Globus pallidus (tissue), 1 donor: ENCODE measurements at regions not wholly inside any gene's neighbourhood (a gene's known extent, or its start where the extent isn't known, plus 50 kb on each side); places are given as distances from the start of the nearest gene placed in this dataset.
"Not testable (repeated sequence)": the region's sequence is repeated elsewhere in the genome, so short reads cannot be mapped to it uniquely, and the experiment has no call there.

Experiments used
- DNase-seq: peaks from one replicate; pipeline ENCODE4 v3.0.0-alpha.2; 2015; ENCODE audit warnings: low spot score

DNA sequence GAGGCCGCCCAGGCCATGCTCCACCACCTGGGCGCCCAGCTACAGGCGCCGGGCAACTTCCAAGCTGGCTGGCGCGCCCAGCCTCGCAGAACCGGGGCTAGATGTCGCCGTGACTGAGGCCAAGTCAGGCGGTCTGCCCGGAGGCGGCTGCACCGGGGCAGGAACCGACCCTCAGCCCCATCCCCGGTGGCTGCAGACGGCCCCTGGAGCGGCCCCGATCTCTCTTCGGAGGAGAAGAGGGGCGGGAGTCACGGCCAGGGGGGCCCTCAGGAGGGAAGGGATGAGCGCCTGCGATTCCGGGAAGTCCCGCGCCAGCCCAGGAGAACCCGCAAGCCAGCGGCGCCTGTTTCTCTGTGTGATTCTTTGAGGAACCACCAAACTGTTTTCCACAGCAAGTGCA is 671.3 kb upstream of the DEFB115 start:
- DNase-seq: not testable (repeated sequence)

DNA sequence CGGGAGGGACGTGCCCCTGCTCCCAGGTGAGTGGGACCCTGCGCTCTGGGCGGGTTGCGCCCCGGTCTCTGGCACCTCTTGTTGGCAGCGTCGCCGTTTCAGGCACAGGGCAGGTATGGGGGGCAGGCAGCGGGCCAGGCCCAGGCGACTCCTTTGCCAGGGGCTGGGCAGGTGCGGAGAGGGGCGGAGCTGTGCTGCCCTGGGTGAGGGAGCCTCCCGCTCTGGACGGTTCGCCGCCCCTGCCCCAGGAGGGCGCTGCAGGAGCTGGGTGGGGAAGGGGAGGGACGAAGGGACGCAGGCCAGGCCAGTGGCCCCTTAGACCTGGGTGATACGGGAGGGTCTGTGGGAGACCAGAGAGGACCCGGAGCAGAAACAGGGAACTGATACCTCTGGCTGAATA is 663.9 kb upstream of the DEFB115 start:
- no peak for DNase-seq

DNA sequence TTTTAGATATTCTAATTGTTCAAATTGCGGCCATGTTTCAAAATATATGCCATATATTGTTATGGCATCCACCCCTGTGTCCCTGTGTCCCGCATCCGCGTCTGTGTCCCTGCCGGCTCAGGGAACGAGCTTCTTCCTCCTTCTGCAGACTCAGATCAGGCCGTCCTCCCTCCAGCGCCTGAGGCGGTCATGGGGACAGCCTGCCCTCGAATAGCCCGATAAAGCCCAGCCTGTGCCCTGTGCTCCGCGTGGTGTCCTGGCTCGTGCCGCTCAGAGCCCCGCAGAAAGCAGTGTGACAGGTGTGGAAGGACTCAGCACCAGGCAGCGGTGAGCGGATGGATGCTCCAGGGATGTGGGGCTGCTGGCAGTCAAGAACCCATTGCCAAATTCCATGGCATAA is 663.4 kb upstream of the DEFB115 start:
- DNase-seq: no peak

DNA sequence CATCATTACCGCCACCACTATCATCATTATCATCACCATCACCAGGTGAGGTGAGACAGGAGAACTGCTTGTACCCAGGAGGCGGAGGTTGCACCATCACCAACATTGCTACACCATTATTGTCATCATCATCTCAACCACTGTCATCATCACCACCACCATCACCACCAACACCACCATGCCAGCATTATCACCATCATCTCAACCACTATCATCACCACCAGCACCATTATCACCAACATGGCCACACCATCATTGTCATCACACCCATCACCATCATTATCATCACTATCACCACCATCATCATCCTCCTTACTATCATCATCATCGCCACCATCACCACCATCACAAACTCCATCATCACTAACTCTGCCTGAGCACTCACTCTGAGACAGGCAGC is 661.8 kb upstream of the DEFB115 start:
- DNase-seq: no peak

DNA sequence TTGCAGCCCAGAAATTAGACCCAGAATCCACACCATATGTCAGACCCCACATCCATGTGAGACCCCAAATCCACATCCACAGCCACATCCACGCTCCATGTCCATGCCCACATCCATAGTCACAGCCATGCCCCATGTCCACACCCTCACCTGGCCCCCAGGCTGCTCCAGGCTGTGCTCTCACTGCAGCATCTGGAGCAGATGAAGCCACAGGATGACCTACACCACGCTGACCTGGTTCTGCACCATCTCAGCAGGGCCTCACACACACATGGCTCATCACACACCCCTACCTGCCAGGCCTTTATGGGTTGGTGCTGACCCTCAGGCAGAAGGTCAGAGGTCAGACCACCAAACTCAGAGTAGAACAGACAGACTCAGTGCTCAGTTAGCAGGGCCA is 660.0 kb upstream of the DEFB115 start:
- DNase-seq: not testable (repeated sequence)

DNA sequence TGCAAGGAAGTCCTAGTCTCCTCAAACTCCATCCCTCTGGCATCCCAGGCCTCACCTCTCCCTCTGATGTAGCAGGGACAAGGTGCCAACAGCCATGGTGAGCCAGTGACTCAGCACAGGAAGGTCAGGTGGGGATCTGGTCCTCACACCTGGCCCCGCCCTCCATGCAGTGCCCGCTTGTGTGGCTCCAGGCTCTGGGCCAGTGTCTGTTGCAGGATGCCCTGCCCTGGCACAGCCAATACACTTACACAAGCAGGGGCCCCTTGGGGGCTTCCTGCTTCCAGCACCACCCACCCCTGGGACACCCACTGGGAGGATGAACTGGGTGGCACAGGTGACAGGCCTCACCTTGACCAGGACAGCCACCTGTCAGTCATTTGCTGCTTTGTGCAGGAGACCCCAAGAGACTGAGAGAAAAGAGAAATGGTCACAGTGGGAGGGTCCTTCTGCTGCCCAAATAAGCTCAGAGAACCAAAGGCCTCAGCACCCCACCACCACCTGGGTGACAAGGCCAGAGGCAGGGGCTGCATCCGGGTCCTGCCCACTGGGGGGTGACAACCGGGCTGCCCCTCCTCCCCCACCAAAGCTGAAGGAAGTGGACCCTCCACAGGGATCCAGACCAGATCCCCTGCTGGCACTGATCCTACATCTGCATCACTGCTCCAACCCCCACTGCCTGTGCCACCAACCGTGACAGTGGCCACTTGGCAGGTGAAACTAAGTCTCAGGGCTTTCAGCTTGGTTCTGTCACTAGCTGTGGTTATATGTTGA is 658.8 kb upstream of the DEFB115 start:
- no peak for DNase-seq

DNA sequence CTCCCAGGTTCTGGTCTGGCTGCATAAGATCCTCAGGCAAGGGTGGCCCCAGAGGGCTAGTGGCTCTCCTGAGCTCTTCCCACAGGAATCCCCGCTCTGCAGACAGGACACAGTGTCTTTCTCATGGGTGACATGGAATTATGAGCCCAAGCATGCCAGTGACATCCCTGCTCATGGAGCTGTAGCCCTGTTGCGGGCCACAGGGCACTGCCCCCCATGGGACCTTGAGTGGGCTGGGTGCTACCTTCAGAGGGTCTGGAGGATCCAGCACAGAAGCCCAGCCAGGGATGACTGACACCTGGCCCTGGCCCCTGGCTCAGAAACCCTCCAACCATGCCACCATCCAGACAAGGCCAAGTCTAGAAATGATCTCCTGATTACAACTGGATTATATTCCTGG is 657.5 kb upstream of the DEFB115 start:
- DNase-seq: no peak

DNA sequence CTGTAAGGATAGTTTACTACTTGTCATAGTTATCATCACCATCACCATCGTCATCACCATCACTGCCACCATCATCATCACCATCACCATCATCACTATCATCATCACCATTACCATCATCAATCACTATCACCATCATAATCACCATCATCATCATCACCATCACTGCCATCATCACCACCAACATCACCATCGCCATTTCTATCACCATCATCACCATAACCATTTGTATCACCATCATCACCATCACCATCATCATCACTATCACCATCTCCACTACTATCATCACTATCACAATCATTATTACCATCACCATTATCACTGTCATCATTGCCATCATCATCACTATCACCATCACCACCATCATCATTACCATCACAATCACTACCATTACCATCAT is 655.5 kb upstream of the DEFB115 start:
- DNase-seq: no peak

DNA sequence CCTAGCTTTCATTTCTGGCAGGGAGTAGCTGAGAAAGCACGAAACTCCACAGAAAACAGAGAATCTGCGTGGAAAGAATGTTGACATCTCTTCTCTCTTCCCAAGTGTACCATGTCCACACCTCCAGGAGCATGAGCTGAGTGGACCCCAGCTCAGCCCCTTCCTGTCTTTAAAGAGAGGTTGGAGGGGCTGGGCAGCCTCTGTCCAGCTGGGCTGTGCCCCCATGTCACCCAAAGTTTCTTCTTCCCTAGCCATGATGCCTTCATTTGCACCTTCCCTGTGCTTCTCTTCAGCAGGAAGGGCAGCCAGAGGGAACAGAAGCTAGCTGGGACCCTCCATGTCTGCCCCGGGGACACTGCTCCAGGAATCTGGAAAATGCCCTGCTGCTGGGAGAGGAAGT is 655.0 kb upstream of the DEFB115 start:
- DNase-seq: no peak

DNA sequence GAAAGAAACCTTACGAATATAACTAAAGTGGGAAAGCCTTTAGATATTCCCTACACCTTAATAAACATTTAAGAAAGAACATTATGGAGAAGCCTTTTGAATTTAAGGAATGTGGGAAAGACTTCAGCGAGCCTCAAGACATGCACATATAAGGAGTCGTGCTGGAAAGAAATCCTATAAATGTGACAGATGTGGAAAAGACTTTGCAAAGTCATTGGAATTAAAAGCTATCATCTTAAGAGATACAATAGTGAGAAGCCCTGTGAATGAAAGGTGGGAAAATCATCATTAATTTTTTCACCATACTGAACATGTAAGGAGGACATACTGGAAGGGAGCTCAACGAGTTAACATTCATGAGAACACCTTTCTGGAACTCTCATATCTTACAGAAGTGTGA is 650.5 kb upstream of the DEFB115 start:
- DNase-seq: no peak

DNA sequence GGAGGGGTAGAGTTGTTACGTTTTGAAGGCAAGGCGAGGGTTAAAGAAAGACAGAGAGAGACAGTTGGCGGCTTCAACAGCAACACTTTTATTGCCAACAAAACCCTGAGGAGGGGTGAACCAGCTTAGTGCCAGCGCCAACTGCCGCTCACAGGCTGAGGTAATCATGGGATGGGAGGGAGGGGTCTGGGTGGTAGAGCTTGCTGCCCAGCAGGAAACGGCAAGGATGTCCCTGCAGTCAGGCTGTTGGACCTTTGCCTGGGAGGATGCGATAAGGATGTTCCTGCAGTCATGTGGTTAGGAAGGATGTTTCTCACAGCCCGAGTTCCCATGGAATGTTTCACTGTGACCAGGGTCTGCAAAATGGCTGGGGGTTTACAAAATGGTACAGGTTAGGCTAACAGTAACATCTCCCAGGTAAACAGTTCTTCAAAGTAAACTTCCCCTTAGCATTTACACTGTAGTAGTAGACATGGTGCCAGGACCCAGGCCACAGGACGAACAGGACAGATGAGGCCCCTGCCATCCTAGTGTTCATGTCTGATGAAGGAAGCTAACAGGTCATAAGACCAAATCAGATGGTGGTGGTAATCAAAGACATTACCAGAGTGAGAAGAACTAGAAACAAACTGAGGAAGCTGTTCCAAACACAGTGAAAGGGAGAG is 647.3 kb upstream of the DEFB115 start:
- DNase-seq: no peak

DNA sequence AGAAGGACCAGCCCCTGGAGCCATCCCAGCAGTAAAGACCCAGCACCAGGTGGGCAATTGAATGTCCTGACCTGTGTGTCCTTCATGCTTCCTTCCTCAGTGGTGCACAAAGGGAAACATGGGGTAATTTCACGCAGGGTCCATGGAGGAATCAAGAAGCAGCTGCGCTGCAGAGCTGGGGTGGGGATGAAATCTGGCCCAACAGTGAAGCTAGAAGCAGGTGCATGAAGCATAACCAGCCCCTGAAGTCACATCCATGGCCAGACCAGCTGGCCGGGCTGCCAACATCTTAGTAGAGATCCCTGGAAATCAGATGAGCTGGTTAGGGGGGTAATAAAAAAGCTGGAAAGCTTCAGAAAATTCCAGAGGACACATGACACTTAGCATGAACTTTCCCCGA is 646.7 kb upstream of the DEFB115 start:
- DNase-seq: no peak

DNA sequence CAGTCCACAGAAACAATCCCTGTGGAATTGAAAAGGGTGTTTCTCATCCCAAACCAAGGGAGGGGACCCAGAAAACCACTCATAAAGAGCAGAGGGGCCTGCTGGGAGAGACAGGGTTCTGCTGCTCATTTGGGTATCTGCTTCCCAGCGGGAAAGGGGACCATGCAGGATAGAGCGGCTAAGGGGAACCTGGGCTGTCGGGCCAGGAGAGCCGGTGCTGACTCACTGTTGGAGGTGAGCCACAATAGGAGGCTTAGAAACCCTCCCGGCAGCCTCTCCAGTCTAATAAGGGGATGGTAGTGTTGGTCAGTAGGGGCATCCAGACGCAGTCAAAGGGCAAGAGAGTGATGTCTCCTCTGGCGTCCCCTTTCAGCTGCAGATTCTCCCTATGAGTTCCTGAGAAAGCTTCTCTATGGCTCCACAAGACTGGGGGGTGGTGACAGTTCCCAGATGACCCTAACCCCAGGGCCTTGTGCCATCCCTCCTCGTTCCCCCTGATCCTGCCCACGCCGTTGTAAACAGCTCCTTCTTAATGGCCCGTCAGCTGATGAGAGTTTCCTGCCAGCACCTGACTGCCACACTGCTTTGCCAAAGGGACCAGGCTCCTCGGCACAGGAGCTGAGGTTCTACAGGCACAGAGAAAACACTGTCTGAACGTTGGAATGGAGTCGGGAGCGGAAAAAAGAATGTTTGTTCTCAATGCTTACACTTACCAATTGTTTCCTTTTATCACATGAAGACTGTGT is 646.1 kb upstream of the DEFB115 start:
- DNase-seq: peak; percentile 42

DNA sequence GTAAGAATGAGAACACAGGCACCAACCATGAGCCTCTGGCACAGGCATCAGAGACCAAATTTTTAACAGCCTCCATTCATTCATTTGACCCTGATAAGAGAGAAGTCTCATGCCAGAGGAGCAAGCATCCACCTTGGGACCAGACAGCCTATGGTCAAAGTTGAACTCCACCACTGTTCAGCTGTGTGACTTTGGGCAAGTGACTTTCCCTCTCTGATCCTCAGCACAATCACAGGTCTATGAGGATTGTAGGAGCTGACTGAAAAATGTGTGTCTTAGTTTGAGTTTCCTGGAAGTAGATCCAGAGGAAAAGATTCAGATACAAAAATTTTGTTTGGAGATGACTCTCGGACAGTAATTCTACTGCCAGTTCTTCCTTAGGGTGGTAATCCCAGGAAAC is 645.1 kb upstream of the DEFB115 start:
- no peak for DNase-seq

DNA sequence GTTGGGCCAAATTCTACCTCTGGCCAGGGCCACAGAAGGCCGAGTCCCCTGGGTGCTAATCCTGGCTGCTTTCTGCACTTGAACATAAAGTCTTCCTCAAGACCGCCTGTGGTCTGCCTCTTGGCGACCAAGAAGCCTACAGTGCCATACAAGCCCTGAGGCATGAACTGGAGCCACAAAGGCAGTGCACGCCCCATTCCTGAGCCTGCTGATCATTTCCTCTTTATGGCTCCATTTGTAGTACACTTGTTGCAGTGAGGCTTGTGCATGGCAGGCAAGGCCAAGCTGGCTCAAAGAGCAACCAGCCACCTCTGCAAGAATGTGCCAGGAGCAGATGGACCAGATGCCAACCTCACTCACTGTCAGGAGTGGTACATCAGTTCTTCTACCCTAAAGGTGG is 636.1 kb upstream of the DEFB115 start:
- DNase-seq: not testable (repeated sequence)

DNA sequence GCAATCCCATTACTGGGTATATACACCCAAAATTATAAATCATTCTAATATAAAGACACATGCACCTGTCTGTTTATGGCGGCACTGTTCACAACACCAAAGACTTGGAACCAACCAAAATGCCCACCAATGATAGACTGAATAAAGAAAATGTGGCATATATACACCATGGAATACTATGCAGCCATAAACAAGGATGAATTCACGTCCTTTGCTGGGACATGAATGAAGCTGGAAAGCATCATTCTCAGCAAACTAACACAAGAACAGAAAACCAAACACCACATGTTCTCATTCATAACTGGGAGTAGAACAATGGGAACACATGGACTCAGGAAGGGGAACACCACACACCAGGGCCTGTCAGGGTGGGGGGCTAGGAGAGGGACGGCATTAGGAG is 633.2 kb upstream of the DEFB115 start:
- DNase-seq: not testable (repeated sequence)

DNA sequence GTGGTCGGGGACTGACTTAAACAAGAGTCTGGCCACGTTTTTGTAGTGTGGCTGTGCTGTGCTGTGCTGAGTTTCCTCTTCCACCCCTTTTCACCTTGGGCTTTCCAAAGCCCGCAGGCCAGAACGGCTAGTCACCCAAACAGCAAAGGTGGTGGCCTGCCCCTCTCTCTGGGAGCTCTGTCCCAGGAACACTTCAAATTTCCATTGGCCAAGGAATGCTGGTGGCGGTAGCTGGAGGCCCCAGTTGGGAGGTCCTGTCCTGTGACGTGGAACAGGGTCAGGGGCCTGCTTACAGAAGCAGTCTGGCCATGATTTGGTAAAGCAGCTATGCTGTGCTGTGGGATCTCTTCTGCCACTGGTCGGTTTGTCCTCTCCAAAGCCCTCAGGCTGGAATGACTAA is 628.1 kb upstream of the DEFB115 start:
- not testable (repeated sequence) for DNase-seq

DNA sequence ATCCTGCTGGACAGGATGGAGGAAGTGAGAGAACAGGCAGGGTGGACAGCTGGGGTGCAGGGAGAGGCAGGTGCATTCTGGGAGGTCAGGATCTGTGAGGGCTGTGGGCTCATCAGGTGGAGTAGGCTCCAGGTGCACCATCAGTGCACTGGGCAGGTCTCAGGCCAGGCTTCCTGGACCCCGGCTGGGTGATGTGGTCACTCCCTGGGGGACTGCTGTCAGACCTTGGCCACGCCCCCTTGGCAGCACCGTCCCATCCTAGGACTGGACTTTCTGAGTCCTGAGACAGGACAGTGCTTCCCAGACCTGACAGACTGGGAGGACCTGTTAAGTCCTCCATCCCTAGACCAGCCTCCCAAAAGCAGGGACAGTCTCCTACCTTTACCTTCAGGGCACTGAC is 626.7 kb upstream of the DEFB115 start:
- no peak for DNase-seq

DNA sequence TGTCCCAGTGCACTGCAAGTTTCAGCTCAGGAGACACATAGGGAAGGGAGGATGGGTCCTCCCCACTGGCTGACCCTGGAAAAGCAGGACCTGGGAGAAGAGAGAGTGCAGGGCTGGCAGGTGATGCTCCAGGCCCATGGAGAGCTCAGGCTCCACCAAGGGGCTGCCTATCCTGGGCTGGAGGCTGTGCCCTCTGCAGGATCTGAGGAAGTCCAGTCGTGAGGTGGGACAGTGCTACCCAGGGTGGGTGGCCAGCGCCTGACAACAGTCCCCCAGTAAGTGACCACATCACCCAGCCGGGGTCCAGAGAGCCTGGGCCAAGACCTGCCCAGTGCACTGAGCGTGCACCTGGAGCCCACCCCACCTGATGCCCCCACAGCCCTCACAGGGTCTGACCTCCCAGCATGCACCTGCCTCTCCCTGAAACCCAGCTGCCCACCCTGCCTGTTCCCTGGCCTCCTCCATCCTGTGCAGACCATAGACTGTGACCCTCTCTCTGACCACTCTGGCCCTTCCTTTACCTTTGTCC is 626.1 kb upstream of the DEFB115 start:
- not testable (repeated sequence) for DNase-seq

DNA sequence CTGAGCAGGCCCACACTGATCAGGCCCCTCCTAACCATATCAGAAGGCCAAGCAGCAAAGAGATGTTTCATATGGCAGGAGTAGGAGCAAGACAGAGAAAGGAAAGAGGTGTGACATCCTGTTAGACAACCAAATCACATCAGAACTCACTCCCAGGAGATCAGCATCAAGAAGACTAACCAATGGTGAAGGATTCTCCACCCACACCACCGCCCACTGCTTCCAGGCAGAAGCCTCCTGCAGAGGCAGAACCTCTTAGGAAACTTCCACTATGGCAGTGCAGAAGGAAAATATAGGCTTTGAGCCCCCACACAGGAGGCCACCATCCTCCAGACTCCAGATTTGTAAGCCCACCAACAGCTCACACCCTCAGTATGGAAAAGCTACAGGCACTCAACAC is 624.7 kb upstream of the DEFB115 start:
- DNase-seq: not testable (repeated sequence)

DNA sequence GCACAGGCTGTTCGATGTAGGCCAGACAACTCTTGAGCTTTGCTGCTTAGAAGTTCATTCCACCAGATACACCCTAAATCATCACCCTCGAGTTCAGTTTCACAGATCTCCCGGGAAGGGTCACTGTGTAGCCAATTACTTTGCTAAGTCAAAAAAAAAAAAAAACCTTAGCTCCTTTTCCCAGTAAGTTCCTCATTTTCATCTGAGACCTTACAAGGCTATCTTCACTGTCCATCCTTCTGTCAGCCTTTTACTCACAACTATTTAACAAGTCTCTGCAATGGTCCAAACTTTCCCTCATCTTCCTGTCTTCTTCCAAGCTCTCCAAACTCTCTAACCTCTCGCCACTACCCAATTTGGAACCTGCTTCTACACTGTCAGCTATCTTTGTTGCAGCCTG is 615.9 kb upstream of the DEFB115 start:
- DNase-seq: not testable (repeated sequence)

DNA sequence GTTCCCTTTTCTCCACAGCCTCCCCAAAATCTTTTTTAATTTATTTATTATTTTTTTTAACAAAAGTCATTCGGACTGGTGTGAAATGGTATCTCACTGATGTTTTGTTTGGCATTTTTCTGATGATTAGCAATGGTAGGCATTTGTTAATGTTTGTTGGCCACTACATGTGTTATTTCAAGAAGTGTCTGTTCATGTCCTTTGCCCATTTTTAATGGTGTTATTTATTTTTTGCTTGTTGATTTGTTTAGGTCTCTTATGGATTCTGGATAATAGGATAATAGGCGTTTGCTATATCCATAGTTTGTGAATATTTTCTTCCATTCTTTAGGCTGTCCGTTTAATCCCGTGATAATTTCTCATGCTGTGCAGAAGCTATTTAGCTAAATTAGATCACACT is 596.5 kb upstream of the DEFB115 start:
- DNase-seq: not testable (repeated sequence)

DNA sequence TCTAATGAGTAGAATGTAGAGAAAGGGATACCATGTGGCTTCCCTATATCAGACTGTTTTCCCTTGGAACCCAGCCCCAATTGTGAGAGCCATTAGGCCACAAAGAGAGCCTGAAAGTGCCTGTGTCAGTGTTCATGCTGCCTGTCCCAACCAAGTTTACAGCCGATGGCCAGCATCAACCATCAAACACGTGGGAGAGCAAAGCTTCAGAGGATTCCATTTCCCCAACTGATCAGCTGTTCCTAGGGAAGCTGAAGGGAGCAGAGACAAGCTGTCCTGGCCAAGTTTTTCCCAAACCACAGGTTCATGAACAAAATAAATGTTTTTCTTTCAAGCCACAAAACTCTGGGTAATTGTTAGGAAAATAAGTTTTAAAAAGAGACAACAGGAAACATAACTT is 589.0 kb upstream of the DEFB115 start:
- DNase-seq: not testable (repeated sequence)
